Activated naive CD4-positive, alpha-beta T cell (primary cell): ENCODE measurements at regions not wholly inside any gene's neighbourhood (a gene's known extent, or its start where the extent isn't known, plus 50 kb on each side); places are given as distances from the start of the nearest gene placed in this dataset.
"Not testable (repeated sequence)": the region's sequence is repeated elsewhere in the genome, so short reads cannot be mapped to it uniquely, and the experiment has no call there.

ENCODE experiments used
- DNase-seq, 4 experiments: peaks; one replicate each; lab custom pipeline; 2025; lab: John Stamatoyannopoulos, UW

- not testable (repeated sequence) for DNase-seq
Measured at GRCh38 chr2:176922545-176922944, 290.0 kb upstream of the HNRNPA3 start.

DNA sequence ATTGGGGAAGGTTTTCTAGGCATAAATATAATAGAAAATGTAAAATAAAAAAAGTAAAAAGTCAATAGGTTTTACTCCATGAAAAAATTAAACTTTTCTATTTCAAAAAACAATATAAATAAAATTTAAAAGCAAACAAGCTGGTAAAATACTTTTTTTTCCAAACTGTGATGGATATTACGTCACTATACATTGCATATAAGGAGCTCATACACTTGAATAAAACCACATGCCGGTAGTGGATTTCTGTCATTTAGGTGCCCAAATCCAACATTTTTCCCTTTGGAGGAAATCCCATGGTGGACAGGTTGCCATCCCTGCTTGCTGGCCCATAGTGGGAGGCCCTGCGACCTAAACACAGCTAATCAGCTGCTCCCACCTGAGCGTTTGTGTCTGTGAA lies 289.4 kb upstream of the HNRNPA3 start:
- DNase-seq, result no peak

- no peak for DNase-seq
Measured at GRCh38 chr2:176924909-176925534, 287.6 kb upstream of the HNRNPA3 start.

DNA sequence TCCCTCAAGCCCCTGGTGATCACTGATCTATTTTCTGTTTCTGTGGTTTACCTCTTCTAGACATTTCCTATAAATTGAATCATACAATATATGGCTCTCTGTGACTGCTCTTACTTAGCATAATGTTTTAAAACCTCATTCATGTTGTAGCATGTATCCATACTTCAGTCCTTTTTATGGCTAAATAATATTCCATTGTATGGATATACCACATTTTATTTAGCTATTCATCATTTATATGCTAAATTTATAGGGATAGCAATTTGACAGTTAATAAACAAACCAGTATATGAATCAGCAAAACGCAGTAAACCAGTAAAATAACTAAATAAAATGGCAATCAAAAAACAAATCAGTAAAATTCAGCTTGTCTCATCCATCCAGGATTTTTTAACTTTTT lies 286.1 kb upstream of the HNRNPA3 start:
- DNase-seq, result no peak

- not testable (repeated sequence) for DNase-seq
Measured at GRCh38 chr2:176929387-176929786, 283.2 kb upstream of the HNRNPA3 start.

DNA sequence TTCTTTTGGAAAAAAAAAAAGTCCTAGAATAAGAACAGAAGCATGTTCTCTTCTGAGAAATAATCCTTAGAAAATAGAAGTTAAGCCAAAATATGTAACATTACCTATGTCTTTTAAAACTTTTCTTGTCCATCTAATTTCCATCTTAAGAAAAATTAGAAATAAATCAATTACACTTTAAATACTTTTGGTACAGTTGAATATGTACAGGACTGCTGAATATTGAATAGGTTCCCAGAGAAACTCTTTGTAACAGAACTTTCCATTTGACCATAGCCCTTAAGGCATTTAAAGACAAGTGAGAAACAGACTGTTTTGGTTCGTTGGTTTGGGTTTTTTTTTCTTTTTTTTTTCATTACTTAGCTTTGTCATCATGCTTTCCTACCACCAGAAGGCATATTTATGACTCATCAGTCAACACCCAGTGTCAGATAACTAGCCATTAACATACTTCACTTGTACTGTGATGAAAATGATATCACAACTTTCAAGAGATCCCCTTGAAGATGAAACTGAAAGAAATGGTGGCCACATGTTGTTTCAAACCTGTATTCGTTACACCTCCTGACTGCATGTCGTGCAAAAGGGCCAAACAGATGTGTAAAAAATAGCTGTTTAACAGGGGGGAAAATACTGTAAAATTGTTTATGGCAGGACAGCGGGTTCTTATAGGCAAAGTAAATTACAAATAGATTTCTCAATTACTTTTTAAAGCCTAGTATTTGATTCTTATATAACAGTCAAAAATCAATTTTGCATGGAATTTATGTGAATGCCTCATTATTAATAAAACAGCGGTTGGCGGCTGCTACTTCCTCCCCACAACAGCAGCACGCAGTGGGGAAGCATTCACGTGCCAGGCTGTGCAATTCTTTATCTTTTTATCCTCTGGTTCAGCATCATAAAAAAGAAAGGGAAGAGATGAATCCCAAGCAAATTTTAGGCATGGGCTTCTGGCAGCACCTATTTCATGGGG lies 280.7 kb upstream of the HNRNPA3 start:
- DNase-seq, result no peak

DNA sequence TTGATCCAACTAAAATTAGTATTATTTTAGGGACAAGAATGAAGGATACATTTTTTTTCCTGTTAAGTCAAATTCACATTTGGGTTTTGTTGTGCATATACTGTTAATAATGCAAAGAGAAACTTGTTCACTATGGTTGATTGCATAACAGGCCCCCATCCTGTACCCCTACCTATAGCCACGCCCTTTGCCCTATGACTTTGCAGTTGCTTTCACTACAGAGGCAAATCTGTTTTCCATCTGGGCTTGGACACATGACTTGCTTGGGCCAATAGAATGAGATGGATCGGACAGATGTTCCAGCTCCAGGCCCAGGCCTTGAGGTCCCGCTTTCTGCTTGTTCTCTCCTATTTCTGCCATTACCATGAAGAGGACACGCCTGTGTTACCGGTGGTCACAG lies 278.5 kb upstream of the HNRNPA3 start:
- no peak for DNase-seq

DNA sequence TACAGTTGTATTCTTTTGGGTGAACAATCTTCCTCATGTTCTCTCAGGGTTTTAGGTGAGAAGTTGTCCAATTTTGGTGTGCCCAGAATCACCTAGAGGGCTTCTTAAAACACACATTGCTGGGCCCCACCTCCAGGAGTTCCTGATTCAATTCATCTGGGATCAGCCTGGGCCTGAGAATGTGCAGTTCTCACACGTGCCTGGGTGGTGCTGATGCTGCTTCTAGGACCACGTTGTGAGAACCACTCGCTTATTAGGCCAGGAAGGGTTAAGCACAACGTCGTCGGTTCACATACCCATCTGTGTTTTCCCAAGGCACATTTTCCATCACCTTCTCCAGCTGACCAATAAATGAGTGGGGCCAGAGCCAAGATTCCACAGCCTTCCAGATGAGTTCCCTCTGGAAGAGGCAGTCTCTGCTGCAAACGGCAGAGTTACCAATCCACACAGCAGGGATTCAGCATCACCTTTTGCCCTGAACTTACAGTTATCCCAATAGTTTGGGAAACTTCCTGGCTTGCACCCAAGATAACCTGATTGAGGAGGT lies 277.7 kb upstream of the HNRNPA3 start:
- DNase-seq, result no peak

DNA sequence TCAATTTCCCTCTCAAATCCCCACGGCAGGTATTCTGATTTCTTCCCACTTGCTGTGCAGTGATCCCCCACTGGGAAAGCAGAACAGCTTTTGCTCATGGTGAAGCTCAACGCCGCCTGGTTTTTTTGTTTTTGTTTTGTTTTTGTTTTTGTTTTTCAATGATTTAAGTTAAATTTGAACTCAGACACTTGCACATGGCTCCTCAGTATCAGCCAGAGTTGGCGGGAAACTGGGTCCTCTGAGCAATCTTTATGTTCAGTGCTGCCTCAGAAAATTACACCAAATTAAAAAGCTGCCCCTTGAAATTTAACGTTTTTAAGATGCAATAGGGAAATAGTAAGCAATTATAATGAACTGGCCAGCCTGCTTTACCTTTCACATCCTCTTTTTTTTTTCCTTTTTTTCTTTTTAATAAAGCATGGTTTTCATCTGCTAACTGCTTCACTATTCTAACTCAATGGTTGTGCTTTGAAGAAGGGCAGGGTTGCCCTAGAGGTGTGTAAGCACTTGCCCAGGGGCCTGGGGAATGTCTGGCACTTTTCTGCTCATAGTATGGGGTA lies 277.0 kb upstream of the HNRNPA3 start:
- no peak for DNase-seq

GRCh38 chr2:176936410-176936809 lies 276.2 kb upstream of the HNRNPA3 start:
- no peak for DNase-seq

DNA sequence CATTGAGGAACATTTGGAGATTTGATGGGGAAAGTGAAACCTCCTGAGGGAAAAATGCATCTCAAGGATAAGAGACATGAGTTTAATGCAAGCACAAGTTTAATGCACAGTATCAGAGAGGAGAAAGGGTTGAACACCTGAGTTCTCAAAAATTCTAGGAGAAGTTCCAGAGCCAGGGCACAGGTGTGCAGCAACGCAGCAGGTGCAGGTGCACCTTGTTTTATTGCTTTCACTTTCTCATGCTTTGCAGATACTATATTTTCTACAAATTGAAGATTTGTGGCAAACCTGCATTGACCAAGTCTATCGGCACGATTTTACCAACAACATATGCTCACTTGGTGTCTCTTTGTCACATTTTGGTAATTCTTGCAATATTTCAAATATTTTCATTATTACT lies 267.6 kb upstream of the HNRNPA3 start:
- DNase-seq, result no peak

DNA sequence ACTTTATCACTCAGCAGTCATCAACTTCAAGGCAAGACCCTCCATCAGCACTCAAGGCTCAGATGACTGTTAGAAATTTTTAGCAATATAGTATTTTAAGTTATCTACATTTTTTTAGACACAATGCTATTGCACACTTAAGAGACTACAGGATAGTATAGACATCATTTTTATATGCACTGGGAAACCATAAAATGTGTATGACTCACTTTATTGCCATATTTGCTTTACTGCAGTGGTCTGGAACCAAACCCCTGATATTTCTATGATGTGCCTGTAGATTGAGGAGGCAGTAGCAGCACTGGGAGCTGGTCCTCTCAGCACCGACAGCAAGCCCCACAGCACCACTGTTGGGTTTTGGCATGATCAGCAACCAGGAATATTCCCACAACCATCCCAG lies 264.8 kb upstream of the HNRNPA3 start:
- no peak for DNase-seq

DNA sequence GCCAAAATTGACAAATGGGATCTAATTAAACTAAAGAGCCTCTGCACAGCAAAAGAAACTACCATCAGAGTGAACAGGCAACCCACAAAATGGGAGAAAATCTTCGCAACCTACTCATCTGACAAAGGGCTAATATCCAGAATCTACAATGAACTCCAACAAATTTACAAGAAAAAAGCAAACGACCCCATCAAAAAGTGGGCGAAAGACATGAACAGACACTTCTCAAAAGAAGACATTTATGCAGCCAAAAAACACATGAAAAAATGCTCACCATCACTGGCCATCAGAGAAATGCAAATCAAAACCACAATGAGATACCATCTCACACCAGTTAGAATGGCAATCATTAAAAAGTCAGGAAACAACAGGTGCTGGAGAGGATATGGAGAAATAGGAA lies 261.4 kb upstream of the HNRNPA3 start:
- not testable (repeated sequence) for DNase-seq

DNA sequence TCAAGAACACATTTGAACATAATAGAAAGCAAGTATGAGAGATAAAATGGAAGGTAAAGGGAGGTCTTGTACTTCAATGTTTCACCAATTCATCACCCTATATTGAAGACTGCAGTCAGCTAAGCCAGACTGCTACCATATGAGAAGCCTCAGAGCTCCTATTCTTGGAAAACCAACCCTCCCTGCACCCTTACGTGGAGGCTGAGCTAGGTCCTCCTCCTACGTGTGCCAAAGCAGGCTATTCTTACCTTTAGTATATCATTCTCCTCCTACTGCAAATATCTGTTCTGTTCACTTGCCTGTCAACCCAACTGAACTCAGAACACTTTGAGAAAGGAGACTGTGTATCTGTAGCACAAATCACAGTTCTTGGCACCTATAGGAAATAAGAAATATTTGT lies 255.8 kb upstream of the HNRNPA3 start:
- no peak for DNase-seq

DNA sequence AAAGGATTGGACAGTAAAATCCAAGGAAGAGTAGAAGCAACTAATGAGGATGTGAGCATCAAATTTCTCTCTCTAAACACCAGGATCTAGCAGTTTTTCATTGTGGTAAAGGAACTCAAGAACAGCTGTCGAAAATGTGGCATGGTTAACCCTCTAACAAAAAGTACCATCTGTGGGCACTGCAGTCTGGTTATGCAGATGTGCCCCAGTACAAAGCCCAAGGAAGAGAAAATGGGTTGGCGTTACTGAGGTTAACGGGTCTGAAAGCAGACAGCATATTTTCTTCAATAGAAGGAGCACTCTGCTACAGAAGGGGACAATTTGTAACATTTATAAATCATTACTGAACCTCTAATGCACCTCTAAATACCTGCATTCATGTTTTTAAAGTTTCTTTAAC lies 253.0 kb upstream of the HNRNPA3 start:
- no peak for DNase-seq

DNA sequence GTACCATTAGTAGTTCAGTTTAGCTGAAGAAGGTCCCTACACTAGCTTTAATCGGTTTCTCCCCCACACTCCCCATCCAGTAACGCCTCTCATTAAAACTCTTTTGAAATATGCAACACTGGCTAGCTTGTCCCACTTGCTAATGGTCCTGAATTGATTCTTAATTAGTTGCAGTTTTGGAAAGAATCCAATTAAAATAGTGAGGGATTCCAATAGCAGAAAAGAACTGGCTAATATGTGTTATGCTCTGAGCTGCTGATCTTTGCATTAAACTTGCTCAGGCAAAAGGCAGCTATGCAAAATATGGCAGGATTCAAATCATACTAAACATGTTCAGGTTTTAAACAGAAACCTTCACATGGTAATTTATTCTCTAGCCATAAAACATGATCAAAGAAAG lies 252.5 kb upstream of the HNRNPA3 start:
- no peak for DNase-seq

- DNase-seq, result no peak
Measured at GRCh38 chr2:176960736-176961520, 251.7 kb upstream of the HNRNPA3 start.

GRCh38 chr2:176961775-176962619 lies 250.6 kb upstream of the HNRNPA3 start:
- no peak for DNase-seq

- DNase-seq, result no peak
Measured at GRCh38 chr2:176963568-176964287, 248.9 kb upstream of the HNRNPA3 start.

GRCh38 chr2:176967911-176968450 lies 244.6 kb upstream of the HNRNPA3 start:
- DNase-seq, result no peak
